ENCODE measurements at regions not wholly inside any gene's neighbourhood (a gene's known extent, or its start where the extent isn't known, plus 50 kb on each side); places are given as distances from the start of the nearest gene placed in this dataset.
A peak's percentile ranks its signal among the peaks of the same experiment; 100 is the strongest.

DNA sequence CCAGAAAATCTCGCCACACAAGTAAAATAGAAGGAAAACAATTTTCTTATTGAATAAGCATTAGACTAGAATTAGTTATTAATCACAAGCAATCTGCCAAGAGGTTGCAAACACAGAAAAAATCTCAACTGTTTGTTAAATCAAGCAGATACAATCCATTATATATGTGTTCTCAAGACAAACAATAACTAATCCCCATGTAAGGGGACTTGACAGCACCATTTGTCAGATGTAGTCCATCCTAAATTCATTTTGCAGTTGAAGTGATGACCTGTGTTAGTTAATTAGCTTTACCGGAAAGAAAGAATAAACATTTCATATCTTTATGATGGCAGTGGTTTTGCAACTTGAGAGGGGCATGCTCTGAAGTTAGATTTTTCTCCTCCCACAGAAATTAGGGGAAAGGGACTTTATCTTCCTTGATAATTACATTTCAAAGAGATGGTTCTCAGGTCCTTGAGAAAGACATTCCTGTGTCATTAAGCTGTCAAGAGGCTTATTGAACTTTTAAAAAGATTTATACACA, 1588.0 kb downstream of the GRIK2 start:
- H3K27me3 ChIP-seq (ENCODE audit: control insufficient read depth, insufficient read depth, low read length), result no peaks in the 10 kb centered on the region
- TF ChIP-seq, protein P1, sequence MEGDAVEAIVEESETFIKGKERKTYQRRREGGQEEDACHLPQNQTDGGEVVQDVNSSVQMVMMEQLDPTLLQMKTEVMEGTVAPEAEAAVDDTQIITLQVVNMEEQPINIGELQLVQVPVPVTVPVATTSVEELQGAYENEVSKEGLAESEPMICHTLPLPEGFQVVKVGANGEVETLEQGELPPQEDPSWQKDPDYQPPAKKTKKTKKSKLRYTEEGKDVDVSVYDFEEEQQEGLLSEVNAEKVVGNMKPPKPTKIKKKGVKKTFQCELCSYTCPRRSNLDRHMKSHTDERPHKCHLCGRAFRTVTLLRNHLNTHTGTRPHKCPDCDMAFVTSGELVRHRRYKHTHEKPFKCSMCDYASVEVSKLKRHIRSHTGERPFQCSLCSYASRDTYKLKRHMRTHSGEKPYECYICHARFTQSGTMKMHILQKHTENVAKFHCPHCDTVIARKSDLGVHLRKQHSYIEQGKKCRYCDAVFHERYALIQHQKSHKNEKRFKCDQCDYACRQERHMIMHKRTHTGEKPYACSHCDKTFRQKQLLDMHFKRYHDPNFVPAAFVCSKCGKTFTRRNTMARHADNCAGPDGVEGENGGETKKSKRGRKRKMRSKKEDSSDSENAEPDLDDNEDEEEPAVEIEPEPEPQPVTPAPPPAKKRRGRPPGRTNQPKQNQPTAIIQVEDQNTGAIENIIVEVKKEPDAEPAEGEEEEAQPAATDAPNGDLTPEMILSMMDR (IDR thresholded peaks at IDR 0.05; ENCODE audit: borderline replicate concordance, extremely low read depth, insufficient read depth), result no peak
- FAIRE-seq, result no peak
- H3K9me3 ChIP-seq (ENCODE audit: control insufficient read depth in 2 of 3, insufficient read depth in 1 of 3, low read length in 3 of 3), result no peaks in the 10 kb centered on the region
- DNase-seq, result peak in 2 of 5 donors; percentile 25 to 47
- H3K27ac ChIP-seq (ENCODE audit: low read depth in 2 of 2, low read length in 2 of 2), result no peak overlapping the region
- H3K9ac ChIP-seq (ENCODE audit: low read length in 3 of 3), result no peak overlapping the region
- intact Hi-C loops (cut with DNase I), result no loop called here
- no peaks in the 10 kb centered on the region for H3K4me1 ChIP-seq (ENCODE audit: control insufficient read depth in 2 of 3, insufficient read depth in 2 of 3, low read depth in 1 of 3, low read length in 3 of 3)
- H3K36me3 ChIP-seq (ENCODE audit: control insufficient read depth in 2 of 3, insufficient read depth in 3 of 3, low read length in 3 of 3), result no peaks in the 10 kb centered on the region
- H3K4me3 ChIP-seq (ENCODE audit: low read length in 3 of 3), result no peak overlapping the region

GRCh38 chr6:102980951-102981350, 1587.4 kb downstream of the GRIK2 start:
- Histone ChIP-seq H3K27me3 (ENCODE audit: control insufficient read depth, insufficient read depth, low read length) (no peaks in the 10 kb centered on the region), H3K36me3 (ENCODE audit: control insufficient read depth in 2 of 3, insufficient read depth in 3 of 3, low read length in 3 of 3) (no peaks in the 10 kb centered on the region), H3K9ac (ENCODE audit: low read length in 3 of 3) (no peak overlapping the region), H3K27ac (ENCODE audit: low read depth in 2 of 2, low read length in 2 of 2) (no peak overlapping the region), H3K9me3 (ENCODE audit: control insufficient read depth in 2 of 3, insufficient read depth in 1 of 3, low read length in 3 of 3) (no peaks in the 10 kb centered on the region), H3K4me3 (ENCODE audit: low read length in 3 of 3) (no peak overlapping the region), H3K4me1 (ENCODE audit: control insufficient read depth in 2 of 3, insufficient read depth in 2 of 3, low read depth in 1 of 3, low read length in 3 of 3) (no peaks in the 10 kb centered on the region)
- FAIRE-seq (no peak), DNase-seq (no peak)
- intact Hi-C loops (cut with DNase I), result no loop called here
- TF ChIP-seq, protein P1 (IDR thresholded peaks at IDR 0.05; ENCODE audit: borderline replicate concordance, extremely low read depth, insufficient read depth), result no peak

DNA sequence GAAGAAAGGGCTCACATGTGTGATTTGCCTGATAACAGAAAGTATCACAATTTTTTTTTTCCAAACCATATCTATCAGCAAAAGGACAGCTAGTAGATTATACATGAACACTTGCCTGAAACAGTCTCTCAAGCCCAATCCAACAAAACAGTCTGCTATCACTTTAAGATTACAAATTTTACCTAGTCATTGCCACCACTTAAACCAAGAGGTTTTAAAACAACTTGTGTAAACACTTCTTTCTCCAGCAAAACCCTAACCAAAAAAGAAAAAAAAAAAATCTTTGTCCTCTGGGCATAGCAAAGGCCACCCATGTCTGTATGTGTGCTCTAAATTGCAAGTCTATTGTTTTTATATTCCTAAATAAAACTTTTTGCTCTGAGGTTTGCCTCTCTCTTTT, 1568.4 kb downstream of the GRIK2 start:
- FAIRE-seq (no peak), DNase-seq (no peak)
- Histone ChIP-seq H3K27me3 (ENCODE audit: control insufficient read depth, insufficient read depth, low read length) (no peaks in the 10 kb centered on the region), H3K27ac (ENCODE audit: low read depth in 2 of 2, low read length in 2 of 2) (no peak overlapping the region), H3K4me3 (ENCODE audit: low read length in 3 of 3) (no peak overlapping the region), H3K9me3 (ENCODE audit: control insufficient read depth in 2 of 3, insufficient read depth in 1 of 3, low read length in 3 of 3) (no peaks in the 10 kb centered on the region), H3K9ac (ENCODE audit: low read length in 3 of 3) (no peak overlapping the region), H3K4me1 (ENCODE audit: control insufficient read depth in 2 of 3, insufficient read depth in 2 of 3, low read depth in 1 of 3, low read length in 3 of 3) (no peaks in the 10 kb centered on the region), H3K36me3 (ENCODE audit: control insufficient read depth in 2 of 3, insufficient read depth in 3 of 3, low read length in 3 of 3) (no peaks in the 10 kb centered on the region)
- intact Hi-C loops (cut with DNase I), result no loop called here
- TF ChIP-seq, protein P1 (IDR thresholded peaks at IDR 0.05; ENCODE audit: borderline replicate concordance, extremely low read depth, insufficient read depth), result no peak

DNA sequence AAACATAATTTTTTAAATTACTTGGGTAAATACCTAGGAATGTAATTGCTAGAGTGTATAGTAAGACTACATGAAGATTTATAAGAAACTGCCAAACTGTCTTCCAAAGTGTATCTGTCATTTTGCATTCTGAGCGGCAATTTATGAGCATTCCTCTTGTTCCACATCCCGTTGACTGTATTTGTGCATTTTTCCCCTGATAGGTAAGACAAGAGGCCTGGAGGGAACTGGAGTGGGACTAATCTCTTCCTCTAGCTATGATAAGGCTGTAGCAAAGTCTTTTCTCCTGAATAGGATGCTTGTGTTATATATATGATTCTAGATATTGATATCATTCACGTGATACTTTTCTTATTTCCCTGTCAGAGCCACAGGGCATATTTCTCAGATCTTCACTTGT, 1557.5 kb downstream of the GRIK2 start:
- Histone ChIP-seq H3K9ac (ENCODE audit: low read length in 3 of 3) (no peak overlapping the region), H3K4me1 (ENCODE audit: control insufficient read depth in 2 of 3, insufficient read depth in 2 of 3, low read depth in 1 of 3, low read length in 3 of 3) (no peaks in the 10 kb centered on the region), H3K36me3 (ENCODE audit: control insufficient read depth in 2 of 3, insufficient read depth in 3 of 3, low read length in 3 of 3) (no peaks in the 10 kb centered on the region), H3K27ac (ENCODE audit: low read depth in 2 of 2, low read length in 2 of 2) (no peak overlapping the region), H3K4me3 (ENCODE audit: low read length in 3 of 3) (no peak overlapping the region), H3K27me3 (ENCODE audit: control insufficient read depth, insufficient read depth, low read length) (no peaks in the 10 kb centered on the region), H3K9me3 (ENCODE audit: control insufficient read depth in 2 of 3, insufficient read depth in 1 of 3, low read length in 3 of 3) (no peaks in the 10 kb centered on the region)
- no peak for DNase-seq
- FAIRE-seq, result no peak
- TF ChIP-seq, protein P1 (IDR thresholded peaks at IDR 0.05; ENCODE audit: borderline replicate concordance, extremely low read depth, insufficient read depth), result no peak
- intact Hi-C loops (cut with DNase I), result no loop called here
